Liver (tissue), 7 donors: ENCODE measurements at regions not wholly inside any gene's neighbourhood (a gene's known extent, or its start where the extent isn't known, plus 50 kb on each side); places are given as distances from the start of the nearest gene placed in this dataset.
"Not testable (repeated sequence)": the region's sequence is repeated elsewhere in the genome, so short reads cannot be mapped to it uniquely, and the experiment has no call there.

Experiments
- DNase-seq: peaks from one replicate; pipeline ENCODE4 v3.0.0-alpha.2; 2017; ENCODE audit warnings: low spot score
- H3K27ac ChIP-seq, 2 donors: one replicate each; pipeline ENCODE4 v1.7.0; 2013; ENCODE audit warnings: inconsistent platforms in 2 of 2, low read length in 2 of 2, control low read depth in 1 of 2, low read depth in 1 of 2, mild to moderate bottlenecking in 1 of 2
- H3K27me3 ChIP-seq, 4 donors: one replicate each; pipeline versions ENCODE4 v1.6.1 to v1.7.0; 2013; ENCODE audit warnings: low read length in 3 of 4, inconsistent platforms in 1 of 4, mild to moderate bottlenecking in 1 of 4, moderate library complexity in 1 of 4; ENCODE audit not compliant: control insufficient read depth in 4 of 4, insufficient read depth in 4 of 4
- H3K36me3 ChIP-seq, 4 donors: one replicate each; pipeline versions ENCODE4 v1.6.1 to v1.7.0; 2013; ENCODE audit warnings: low read length in 3 of 4, mild to moderate bottlenecking in 3 of 4, low read depth in 1 of 4, moderate library complexity in 1 of 4; ENCODE audit not compliant: control insufficient read depth in 4 of 4, insufficient read depth in 3 of 4
- H3K4me1 ChIP-seq, 4 donors: one replicate each; pipeline versions ENCODE4 v1.6.1 to v1.7.0; 2013; ENCODE audit warnings: low read length in 3 of 4, mild to moderate bottlenecking in 3 of 4, moderate library complexity in 1 of 4; ENCODE audit not compliant: control insufficient read depth in 4 of 4, insufficient read depth in 4 of 4
- H3K4me3 ChIP-seq, 3 donors: one replicate each; pipeline versions ENCODE4 v1.6.1 to v1.7.0; 2013; ENCODE audit warnings: low read length in 3 of 3, control low read depth in 1 of 3, low read depth in 1 of 3, mild to moderate bottlenecking in 1 of 3
- H3K9ac ChIP-seq, 2 donors: one replicate each; pipeline ENCODE4 v1.7.0; 2013; ENCODE audit warnings: low read length in 2 of 2, mild to moderate bottlenecking in 2 of 2, moderate library complexity in 2 of 2, control low read depth in 1 of 2, low read depth in 1 of 2
- H3K9me3 ChIP-seq, 4 donors: one replicate each; pipeline versions ENCODE4 v1.6.1 to v1.7.0; 2013; ENCODE audit warnings: low read length in 3 of 4; ENCODE audit not compliant: control insufficient read depth in 4 of 4
- ATF3 ChIP-seq: IDR thresholded peaks from 2 replicates; pipeline ENCODE4 v1.6.1; 2016; ENCODE audit warnings: antibody characterized with exemption
- EGR1 ChIP-seq, 2 donors: IDR thresholded peaks; 2 replicates each; pipeline ENCODE4 v1.6.1; 2016 to 2018; ENCODE audit warnings: antibody characterized with exemption in 2 of 2, low read depth in 2 of 2
- FOXA2 ChIP-seq: IDR thresholded peaks from 2 replicates; pipeline ENCODE4 v1.6.1; 2016; ENCODE audit warnings: antibody characterized with exemption
- GABPA ChIP-seq, 2 donors: IDR thresholded peaks in 1 of 2; conservative IDR thresholded peaks in 1 of 2; 2 replicates each; pipeline ENCODE4 v1.6.1; 2016; ENCODE audit warnings: antibody characterized with exemption in 2 of 2, mild to moderate bottlenecking in 1 of 2, moderate library complexity in 1 of 2
- HNF4A ChIP-seq, 2 donors: conservative IDR thresholded peaks; 2 replicates each; pipeline ENCODE4 v1.6.1; 2016; ENCODE audit warnings: antibody characterized with exemption in 2 of 2, mild to moderate bottlenecking in 2 of 2
- HNF4G ChIP-seq: IDR thresholded peaks from 2 replicates; pipeline ENCODE4 v1.6.1; 2016; ENCODE audit warnings: antibody characterized with exemption
- JUND ChIP-seq, 2 donors: IDR thresholded peaks; 2 replicates each; pipeline ENCODE4 v1.6.1; 2016; ENCODE audit warnings: antibody characterized with exemption in 2 of 2
- MAX ChIP-seq: IDR thresholded peaks from 2 replicates; pipeline ENCODE4 v1.6.1; 2016; ENCODE audit warnings: antibody characterized with exemption
- NR2F2 ChIP-seq: IDR thresholded peaks from 2 replicates; pipeline ENCODE4 v1.6.1; 2016; ENCODE audit warnings: antibody characterized with exemption
- RAD21 ChIP-seq, 2 donors: IDR thresholded peaks; 2 replicates each; pipeline ENCODE4 v1.6.1; 2016; ENCODE audit warnings: antibody characterized with exemption in 2 of 2, mild to moderate bottlenecking in 2 of 2
- REST ChIP-seq: IDR thresholded peaks from 2 replicates; pipeline ENCODE4 v1.6.1; 2016; ENCODE audit warnings: antibody characterized with exemption, mild to moderate bottlenecking
- RXRA ChIP-seq, 2 donors: IDR thresholded peaks; 2 replicates each; pipeline ENCODE4 v1.6.1; 2017 to 2018; ENCODE audit warnings: antibody characterized with exemption in 2 of 2, mild to moderate bottlenecking in 1 of 2
- SP1 ChIP-seq: IDR thresholded peaks from 2 replicates; pipeline ENCODE4 v1.6.1; 2018; ENCODE audit warnings: antibody characterized with exemption, mild to moderate bottlenecking
- TAF1 ChIP-seq: conservative IDR thresholded peaks from 2 replicates; pipeline ENCODE4 v1.6.1; 2016; ENCODE audit warnings: antibody characterized with exemption, mild to moderate bottlenecking
- YY1 ChIP-seq: IDR thresholded peaks from 2 replicates; pipeline ENCODE4 v1.6.1; 2016; ENCODE audit warnings: antibody characterized with exemption, mild to moderate bottlenecking
- ZBTB33 ChIP-seq: IDR thresholded peaks from 2 replicates; pipeline ENCODE4 v1.6.1; 2016; ENCODE audit warnings: antibody characterized with exemption
- WGBS: extraction: QIAGEN DNeasy Blood & Tissue Kit; methylation state at CpG from one replicate; pipeline ENCODE4 v1.1.7; 2013; 5-methylcytosine and 5-hydroxymethylcytosine counted together
- donor health status: healthy.
- donor health status: healthy.
- donor health status: healthy.
- donor health status: healthy.

- H3K4me1 ChIP-seq, result no peaks in the 10 kb centered on the region
- TF ChIP-seq REST, result no peak
- TF ChIP-seq JUND (IDR thresholded peaks at IDR 0.05), result no peak
- no peak for TF ChIP-seq HNF4G
- no peak for TF ChIP-seq ZBTB33
- no peak for TF ChIP-seq ATF3
- H3K27me3 ChIP-seq, result no peaks in the 10 kb centered on the region
- no peaks in the 10 kb centered on the region for H3K9me3 ChIP-seq
- H3K9ac ChIP-seq, result no peak overlapping the region
- H3K27ac ChIP-seq, result no peak overlapping the region
- no peak overlapping the region for H3K4me3 ChIP-seq
- no peaks in the 10 kb centered on the region for H3K36me3 ChIP-seq
- no peak for DNase-seq
These were observed 1886.4 kb upstream of the TENM3 start for GRCh38 chr4:180356766-180357165.

- not testable (repeated sequence) for H3K27me3 ChIP-seq, H3K27ac ChIP-seq
- WGBS, result 64% methylated on average over 4 of the region's 4 CpGs
These were observed 1883.1 kb upstream of the TENM3 start for GRCh38 chr4:180360113-180360512.

GRCh38 chr4:180363815-180364214, 1879.4 kb upstream of the TENM3 start:
- H3K27me3 ChIP-seq, result no peaks in the 10 kb centered on the region
- 51% methylated on average over 5 of the region's 5 CpGs for WGBS
- no peak for TF ChIP-seq FOXA2
- TF ChIP-seq SP1, result no peak
- no peak for TF ChIP-seq EGR1 (IDR thresholded peaks at IDR 0.05; ENCODE audit: low read depth in 2 of 2)
- TF ChIP-seq HNF4A (conservative IDR thresholded peaks at IDR 0.05), result no peak
- TF ChIP-seq TAF1, result no peak
- no peak for TF ChIP-seq GABPA (IDR thresholded peaks at IDR 0.05 in 1 of 2, conservative IDR thresholded peaks at IDR 0.05 in 1 of 2)
- no peak for TF ChIP-seq RAD21 (IDR thresholded peaks at IDR 0.05)
- TF ChIP-seq REST, result no peak
- no peak for TF ChIP-seq NR2F2
- TF ChIP-seq HNF4G, result no peak
- TF ChIP-seq JUND (IDR thresholded peaks at IDR 0.05), result no peak
- TF ChIP-seq ZBTB33, result no peak
- no peak for TF ChIP-seq RXRA (IDR thresholded peaks at IDR 0.05)
- TF ChIP-seq YY1, result no peak
- TF ChIP-seq MAX, result no peak
- no peak for TF ChIP-seq ATF3

More at GRCh38 chr4:180360113-180360512, 1883.1 kb upstream of the TENM3 start:
- not testable (repeated sequence) for H3K9ac ChIP-seq, H3K4me3 ChIP-seq, H3K4me1 ChIP-seq, DNase-seq, H3K9me3 ChIP-seq, H3K36me3 ChIP-seq

More at GRCh38 chr4:180363815-180364214, 1879.4 kb upstream of the TENM3 start:
- DNase-seq, result no peak
- Histone ChIP-seq H3K9me3 (no peaks in the 10 kb centered on the region), H3K9ac (no peak overlapping the region), H3K36me3 (no peaks in the 10 kb centered on the region), H3K4me1 (no peaks in the 10 kb centered on the region), H3K27ac (no peak overlapping the region), H3K4me3 (no peak overlapping the region)
